ENCODE measurements at regions not wholly inside any gene's neighbourhood (a gene's known extent, or its start where the extent isn't known, plus 50 kb on each side); places are given as distances from the start of the nearest gene placed in this dataset.

DNA sequence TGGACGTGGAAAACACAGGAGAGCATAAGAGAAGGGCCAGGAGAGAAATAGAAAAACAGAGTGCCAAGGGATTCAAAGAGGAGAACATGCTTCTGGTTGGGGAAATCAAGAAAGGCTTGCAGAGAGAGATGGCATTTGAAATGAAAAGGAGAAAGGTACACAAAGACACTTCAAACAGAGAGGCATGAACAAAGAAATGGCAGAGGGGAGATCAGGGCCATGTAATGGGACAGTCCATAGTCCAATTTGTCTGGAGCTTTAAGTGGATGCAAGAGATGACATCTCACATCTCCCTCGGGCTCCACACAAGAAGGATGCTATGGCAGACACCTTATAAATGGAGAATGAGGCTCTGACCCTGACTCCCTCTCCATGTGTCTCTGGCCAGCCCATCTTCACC is 331.1 kb downstream of the MLLT3 start:
- no peak for DNase-seq

DNA sequence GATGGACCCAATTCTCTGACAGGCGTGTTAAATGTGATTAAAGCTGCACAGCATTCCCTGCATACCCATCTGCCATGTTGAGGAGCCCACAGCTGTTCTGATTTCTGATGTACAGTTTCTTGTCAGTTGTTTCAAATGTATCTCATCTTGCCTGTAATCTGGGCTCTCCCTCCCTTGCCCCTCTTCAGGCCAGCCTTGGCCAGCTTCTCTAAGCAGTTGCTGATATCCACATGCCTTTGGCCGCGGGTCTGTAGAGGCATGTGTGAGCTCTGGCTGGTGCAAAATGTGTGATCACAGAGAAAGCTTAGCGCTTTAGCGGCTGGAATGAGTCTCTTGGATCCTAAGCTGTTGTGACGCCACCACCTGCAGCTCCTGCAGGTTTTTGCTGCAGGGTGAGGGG is 332.0 kb downstream of the MLLT3 start:
- DNase-seq: no peak

- no peak for DNase-seq
Observed at GRCh38 chr9:20289423-20290010, 332.8 kb downstream of the MLLT3 start.

DNA sequence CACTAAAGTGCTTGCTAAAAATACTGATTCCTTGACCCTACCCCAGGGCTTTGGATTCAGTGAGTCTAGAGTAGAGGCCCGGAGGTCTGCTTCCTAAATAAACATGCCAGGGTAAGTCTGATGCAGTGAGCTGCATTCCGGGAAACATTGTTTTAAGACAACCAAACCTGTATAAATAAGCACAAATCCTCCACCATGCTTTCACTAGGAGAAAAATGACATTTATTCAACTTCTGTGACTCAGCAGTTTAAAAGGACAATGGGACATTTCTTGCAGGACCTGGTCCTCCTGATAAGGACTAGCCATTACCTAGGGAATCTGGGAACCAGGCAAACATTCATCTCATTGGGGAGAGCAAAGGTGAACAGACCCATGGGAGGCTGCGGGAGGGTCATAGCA is 335.3 kb downstream of the MLLT3 start:
- DNase-seq: no peak

GRCh38 chr9:20286154-20286700 is 336.1 kb downstream of the MLLT3 start:
- DNase-seq: no peak

DNA sequence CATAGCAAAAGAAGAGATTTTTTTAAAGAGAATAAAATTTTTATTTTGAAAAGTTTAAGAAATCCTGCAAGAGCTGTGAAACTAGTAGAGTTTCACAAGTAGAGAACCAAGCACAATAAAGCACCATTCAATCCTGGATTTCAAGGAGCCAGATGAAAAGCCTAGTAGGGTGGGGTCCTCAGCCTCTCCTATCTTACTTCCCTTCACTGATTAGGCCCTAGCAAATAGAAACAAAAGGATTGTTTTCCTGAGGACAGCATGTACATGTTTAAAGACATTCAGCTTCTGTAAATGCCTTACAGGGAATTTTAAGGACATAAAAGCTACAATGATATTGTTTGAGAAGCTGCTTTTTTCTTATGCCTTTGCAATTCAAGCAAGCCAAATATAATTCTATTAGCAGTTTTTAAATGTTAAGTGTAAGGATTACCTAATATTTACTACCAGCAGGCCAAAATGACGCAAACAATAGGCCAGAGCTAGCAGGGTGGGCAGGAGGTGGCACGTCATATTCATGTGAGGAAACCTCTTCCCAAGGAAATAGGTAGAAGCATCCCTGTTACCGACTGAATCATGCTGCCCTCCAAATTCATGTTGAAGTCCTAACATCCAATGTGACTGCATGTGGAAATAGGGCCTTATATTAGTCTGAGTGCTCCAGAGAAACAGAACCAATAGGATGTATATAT is 337.6 kb downstream of the MLLT3 start:
- no peak for DNase-seq

DNA sequence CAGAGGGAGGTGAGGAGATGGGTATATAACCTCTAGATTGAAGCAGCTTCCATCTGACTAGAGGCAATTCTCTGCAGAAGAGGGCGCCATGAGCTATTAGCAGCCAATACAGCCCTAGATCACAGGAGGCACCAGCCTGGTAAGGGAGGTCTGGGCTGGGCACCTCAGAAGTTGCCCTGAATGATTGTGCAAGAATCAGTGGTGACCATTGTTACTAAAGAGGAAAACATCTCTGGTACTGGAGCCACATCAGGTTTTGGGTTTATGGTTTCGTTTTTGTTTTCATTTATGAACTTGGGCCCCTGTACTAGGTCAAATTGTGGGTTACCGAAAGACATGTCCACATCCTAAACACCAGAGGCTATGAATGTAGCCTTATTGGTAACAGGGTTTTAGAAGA is 342.0 kb downstream of the MLLT3 start:
- no peak for DNase-seq

DNA sequence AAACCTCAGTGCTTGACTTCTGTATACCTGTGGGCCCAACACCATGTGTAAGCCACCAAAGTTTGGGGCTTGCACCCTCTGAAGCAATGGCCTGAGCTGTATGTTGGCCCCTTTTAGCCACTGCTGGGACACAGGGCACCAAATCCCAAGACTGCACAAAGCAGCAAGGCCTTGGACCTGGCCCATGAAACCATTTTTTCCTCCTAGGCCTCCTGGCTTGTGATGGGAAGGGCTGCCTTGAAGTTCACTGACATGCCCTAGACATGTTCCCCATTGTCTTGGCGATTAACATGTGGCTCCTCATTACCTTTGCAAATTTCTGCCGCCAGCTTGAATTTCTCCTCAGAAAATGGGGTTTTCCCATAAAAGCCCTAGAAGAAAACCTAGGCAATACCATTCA is 345.5 kb downstream of the MLLT3 start:
- DNase-seq: no peak

DNA sequence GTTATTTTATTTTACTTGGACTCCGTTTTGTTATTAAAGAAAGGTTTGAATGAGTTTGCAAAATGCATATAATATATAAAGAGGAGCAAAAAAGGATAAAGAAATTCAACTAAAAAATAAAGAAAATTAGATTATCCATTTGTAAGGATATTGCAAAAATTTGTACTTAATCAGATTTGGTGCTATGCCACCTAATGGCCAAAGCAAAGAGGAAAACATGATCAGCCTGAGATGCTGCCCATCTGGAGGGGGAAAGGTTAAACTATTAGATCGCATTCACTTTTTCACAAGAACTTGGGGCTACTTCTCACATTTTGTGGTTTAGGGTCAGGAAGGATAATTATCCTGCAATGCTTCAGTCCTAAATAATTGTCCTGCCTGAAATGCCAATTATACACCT is 350.6 kb downstream of the MLLT3 start:
- DNase-seq: no peak

DNA sequence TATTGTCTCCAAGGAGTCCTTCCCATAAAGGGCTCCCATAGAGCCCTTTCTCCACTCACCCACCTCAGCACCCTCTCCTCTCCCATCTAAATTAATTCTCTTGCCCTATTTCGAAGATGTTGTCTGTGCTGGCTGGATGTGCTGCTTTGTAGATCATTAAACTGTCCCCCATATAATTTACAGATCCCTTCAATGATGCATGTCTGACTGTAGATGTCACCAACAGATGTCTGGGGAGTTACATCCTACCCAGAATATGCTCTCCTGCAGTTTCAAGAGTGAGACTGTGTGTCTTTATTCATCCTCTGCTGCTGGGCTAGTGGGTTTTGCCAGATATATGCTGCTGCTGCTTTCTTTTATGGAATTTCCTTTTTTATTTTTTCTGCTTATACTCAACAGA is 351.2 kb downstream of the MLLT3 start:
- no peak for DNase-seq

DNA sequence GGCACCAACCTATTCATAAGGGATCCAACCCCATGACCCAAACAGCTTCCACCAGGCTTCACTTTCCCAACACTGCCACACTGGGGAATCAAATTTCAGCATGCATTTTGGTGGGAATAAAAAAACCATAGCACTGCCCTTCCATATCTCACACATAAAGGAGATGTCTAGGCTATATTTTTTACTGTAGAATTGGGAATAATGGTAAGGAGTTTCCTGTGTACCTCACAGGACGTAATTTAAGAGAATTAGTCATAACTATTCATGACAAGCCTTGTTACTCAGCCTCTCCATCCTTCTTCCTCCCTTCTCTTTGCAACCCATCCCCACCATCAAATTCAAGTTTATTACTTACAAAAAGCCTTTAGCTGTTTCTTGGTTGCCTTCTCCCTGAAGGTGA is 352.1 kb downstream of the MLLT3 start:
- no peak for DNase-seq

GRCh38 chr9:20269620-20270019 is 352.7 kb downstream of the MLLT3 start:
- no peak for DNase-seq

- no peak for DNase-seq
Observed at GRCh38 chr9:20264896-20265295, 357.4 kb downstream of the MLLT3 start.

- no peak for DNase-seq
Observed at GRCh38 chr9:20262611-20263010, 359.7 kb downstream of the MLLT3 start.

GRCh38 chr9:20256284-20256948 is 365.9 kb downstream of the MLLT3 start:
- no peak for DNase-seq

DNA sequence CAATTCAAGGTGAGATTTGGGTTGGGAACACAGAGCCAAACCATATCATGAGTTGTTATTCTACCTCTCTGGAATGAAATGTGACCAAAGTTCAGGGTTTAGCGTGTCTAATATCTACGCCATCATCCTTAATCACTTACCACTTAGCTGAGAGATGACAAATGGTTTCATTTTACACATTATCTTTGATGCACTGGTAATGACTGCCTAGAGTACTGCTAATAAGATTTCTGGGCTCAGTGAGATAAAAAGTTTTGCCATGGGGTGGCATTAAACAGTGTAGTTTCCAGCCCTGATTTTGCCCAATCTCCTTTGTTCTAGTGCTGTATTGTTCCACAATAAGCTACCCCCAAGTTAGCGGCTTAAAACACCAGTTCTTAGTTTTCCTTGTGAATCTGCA is 367.2 kb downstream of the MLLT3 start:
- no peak for DNase-seq

- no peak for DNase-seq
Observed at GRCh38 chr9:20253635-20254034, 368.7 kb downstream of the MLLT3 start.

DNA sequence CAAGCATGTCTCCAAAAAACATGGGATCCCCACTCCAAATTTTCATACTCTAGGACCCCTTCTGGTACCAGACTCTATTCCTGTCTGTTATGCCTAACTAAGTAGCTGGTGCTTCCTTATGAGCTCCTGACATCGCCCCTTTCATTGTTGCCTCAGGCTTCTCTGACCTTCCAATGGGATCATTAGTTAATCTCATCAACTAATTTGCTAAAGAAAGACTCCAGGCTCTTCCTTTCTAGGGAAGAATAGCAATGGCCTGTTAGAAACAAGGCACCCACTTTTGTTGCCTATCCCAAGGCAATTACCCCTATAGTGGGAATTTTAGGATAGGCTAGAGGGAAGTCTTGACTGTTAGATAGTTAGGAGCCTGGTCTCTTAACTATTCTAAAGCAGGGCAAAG is 369.5 kb downstream of the MLLT3 start:
- DNase-seq: no peak

- no peak for DNase-seq
Observed at GRCh38 chr9:20250791-20251190, 371.5 kb downstream of the MLLT3 start.

DNA sequence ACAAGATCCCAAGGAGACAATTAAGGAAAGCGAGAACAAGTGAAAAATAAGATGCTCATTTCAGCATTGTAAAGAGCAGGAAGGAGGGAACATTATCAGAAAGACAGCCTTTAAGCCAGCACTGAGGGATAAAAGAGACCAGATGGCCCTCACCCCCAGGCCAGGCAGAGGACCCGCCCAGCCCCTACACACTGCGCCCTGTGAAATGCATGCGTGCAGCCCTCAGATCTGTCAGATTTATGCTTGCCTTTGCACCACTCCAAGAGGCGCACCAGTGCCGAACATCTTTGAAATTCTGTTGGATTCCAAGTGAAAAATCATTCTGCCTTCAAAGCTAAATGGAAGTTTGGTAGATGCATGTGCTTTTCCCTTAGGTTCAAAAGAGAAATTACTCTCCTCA is 378.0 kb downstream of the MLLT3 start:
- DNase-seq: no peak

DNA sequence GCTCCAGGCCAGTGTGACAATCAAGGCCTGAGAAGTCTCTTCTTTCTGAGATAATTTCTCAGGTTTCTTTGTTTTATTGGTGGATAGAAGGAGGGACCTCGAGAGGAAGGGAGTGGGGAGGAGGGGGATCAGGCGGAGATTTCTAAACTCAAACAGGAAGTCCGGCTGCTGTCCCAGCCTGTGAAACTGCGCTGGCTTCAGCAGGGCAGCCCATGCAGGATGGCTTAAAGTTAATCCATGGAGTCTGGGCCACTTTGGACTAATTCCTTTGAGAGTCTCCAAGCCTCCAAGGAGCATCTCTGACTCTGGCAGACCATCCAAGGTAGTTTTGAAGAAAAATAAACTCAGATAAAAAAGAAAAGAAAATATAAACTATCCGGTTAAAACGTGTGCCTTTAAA is 378.5 kb downstream of the MLLT3 start:
- DNase-seq: no peak

DNA sequence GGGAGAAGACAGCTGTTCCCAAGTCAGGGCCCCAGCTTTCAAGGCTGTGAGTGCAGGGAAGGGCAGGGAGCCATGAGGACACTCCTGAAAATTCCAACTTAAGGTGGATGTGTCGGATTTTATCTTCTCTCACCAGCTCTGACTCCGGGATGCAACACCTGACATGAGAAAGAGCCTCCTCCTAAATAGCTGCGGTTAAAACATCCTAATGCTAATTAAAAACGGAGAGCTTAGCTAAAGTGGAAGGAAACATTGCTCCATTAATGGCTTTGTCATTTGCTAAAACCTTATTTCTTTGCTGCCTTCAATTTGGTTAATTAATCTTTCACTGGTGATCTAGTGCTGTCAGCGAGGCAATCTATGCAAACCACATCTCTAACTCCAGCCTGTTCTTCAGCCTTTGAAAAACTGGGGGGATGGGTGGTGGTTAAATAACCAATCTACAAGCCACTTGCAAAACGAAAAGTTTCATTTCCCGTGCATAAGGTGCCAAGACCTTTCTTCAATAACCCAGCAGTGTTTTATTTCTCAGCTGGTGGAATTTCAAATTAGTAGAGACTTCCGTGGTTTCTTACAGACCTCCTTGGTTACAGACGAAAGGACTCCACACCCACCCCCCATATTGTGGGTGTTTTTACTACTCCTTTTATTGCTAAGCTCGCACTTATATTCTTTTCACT is 379.6 kb downstream of the MLLT3 start:
- peak in 2 of 4 experiments; percentile 3 to 5 for DNase-seq

- no peak for DNase-seq
Observed at GRCh38 chr9:20240498-20240897, 381.8 kb downstream of the MLLT3 start.

- DNase-seq: no peak
Observed at GRCh38 chr9:20238921-20239320, 383.4 kb downstream of the MLLT3 start.

All from activated CD4-positive, CD25-positive, alpha-beta regulatory T cell (primary cell).